Tibial nerve (tissue), 4 donors: ENCODE measurements at regions not wholly inside any gene's neighbourhood (a gene's known extent, or its start where the extent isn't known, plus 50 kb on each side); places are given as distances from the start of the nearest gene placed in this dataset.

Experiments used
- DNase-seq, 2 donors: peaks; one replicate each; pipeline ENCODE4 v3.0.0-alpha.2; 2019; ENCODE audit warnings: low spot score in 2 of 2
- H3K27ac ChIP-seq, 4 donors: fragments of 200-600 bp; sonication (generic) in 3 of 4; one replicate each; pipeline ENCODE4 v1.5.1; 2017 to 2019; ENCODE audit warnings: mild to moderate bottlenecking in 1 of 4
- H3K27me3 ChIP-seq, 2 donors: fragments of 200-600 bp; sonication (generic) in 1 of 2; one replicate each; pipeline versions ENCODE4 v1.5.1 to v1.6.0; 2017 to 2019
- H3K36me3 ChIP-seq, 3 donors: fragments of 200-600 bp; sonication (generic); one replicate each; pipeline ENCODE4 v1.5.1; 2018 to 2019
- H3K4me1 ChIP-seq, 4 donors: fragments of 200-600 bp; sonication (generic) in 3 of 4; one replicate each; pipeline ENCODE4 v1.5.1; 2017 to 2019
- H3K4me3 ChIP-seq, 4 donors: fragments of 200-600 bp; sonication (generic) in 3 of 4; one replicate each; pipeline ENCODE4 v1.5.1; 2017 to 2019; ENCODE audit warnings: mild to moderate bottlenecking in 1 of 4, moderate library complexity in 1 of 4
- H3K9me3 ChIP-seq, 4 donors: fragments of 200-600 bp; sonication (generic) in 3 of 4; one replicate each; pipeline ENCODE4 v1.5.1; 2017 to 2019
- EP300 ChIP-seq, 2 donors: sonication (generic); formaldehyde crosslinking; IDR thresholded peaks; one replicate each; pipeline ENCODE4 v1.6.1; 2017; ENCODE audit warnings: antibody characterized with exemption in 2 of 2, mild to moderate bottlenecking in 1 of 2
- POLR2A ChIP-seq, 2 donors: fragments of 450-650 bp; IDR thresholded peaks; one replicate each; pipeline ENCODE4 v1.6.1; 2017; ENCODE audit warnings: antibody characterized with exemption in 2 of 2, mild to moderate bottlenecking in 2 of 2, moderate library complexity in 2 of 2
- WGBS, 2 donors: methylation state at CpG; one replicate each; pipeline ENCODE4 v1.1.5; 2018; 5-methylcytosine and 5-hydroxymethylcytosine counted together
- TF ChIP-seq, protein P1 (sequence below), 5 experiments: fragments of 200-600 bp in 3 of 5; fragments of 450-650 bp in 2 of 5; sonication (generic) in 3 of 5; IDR thresholded peaks; one replicate each; pipeline ENCODE4 v1.5.1; 2016 to 2019; ENCODE audit warnings: antibody characterized with exemption in 5 of 5, mild to moderate bottlenecking in 3 of 5, moderate library complexity in 2 of 5

GRCh38 chr1:198948895-198949659, 310.2 kb downstream of the PTPRC start:
- H3K4me3 ChIP-seq = no peak overlapping the region
- H3K27ac ChIP-seq = no peak overlapping the region
- DNase-seq = no peak
- H3K36me3 ChIP-seq = no peaks in the 10 kb centered on the region
- H3K9me3 ChIP-seq = no peaks in the 10 kb centered on the region
- whole genome bisulfite sequencing, 2 donors = 96 to 97% methylated on average over 21 to 28 of the region's 28 CpGs
- TF ChIP-seq POLR2A (IDR thresholded peaks at IDR 0.05) = no peak
- TF ChIP-seq, protein P1, sequence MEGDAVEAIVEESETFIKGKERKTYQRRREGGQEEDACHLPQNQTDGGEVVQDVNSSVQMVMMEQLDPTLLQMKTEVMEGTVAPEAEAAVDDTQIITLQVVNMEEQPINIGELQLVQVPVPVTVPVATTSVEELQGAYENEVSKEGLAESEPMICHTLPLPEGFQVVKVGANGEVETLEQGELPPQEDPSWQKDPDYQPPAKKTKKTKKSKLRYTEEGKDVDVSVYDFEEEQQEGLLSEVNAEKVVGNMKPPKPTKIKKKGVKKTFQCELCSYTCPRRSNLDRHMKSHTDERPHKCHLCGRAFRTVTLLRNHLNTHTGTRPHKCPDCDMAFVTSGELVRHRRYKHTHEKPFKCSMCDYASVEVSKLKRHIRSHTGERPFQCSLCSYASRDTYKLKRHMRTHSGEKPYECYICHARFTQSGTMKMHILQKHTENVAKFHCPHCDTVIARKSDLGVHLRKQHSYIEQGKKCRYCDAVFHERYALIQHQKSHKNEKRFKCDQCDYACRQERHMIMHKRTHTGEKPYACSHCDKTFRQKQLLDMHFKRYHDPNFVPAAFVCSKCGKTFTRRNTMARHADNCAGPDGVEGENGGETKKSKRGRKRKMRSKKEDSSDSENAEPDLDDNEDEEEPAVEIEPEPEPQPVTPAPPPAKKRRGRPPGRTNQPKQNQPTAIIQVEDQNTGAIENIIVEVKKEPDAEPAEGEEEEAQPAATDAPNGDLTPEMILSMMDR (IDR thresholded peaks at IDR 0.05) = no peak
- no peak for TF ChIP-seq EP300 (IDR thresholded peaks at IDR 0.05)
- H3K4me1 ChIP-seq = no peaks in the 10 kb centered on the region
- no peaks in the 10 kb centered on the region for H3K27me3 ChIP-seq

DNA sequence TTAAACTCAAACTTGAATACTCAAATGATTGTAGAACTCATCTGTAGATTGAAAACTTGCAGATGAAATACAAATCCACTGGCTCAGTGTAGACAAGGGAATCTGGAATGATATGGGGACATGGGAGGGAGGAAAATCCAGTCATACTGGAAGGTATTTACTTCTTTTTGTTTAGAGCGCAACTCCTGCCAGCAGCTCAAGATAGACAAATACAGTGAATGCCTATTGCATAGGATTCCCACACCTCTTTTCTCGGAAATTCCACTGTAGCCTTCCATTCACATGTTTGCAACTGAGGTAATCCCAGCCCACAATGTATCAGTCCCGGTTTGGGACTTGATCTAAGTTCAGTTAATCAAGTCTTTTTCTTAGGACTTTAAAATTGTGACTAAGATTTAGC, 311.2 kb downstream of the PTPRC start:
- Histone ChIP-seq H3K27me3 (no peaks in the 10 kb centered on the region), H3K9me3 (peaks cover 0 to 6% (median under 1%) of the 10 kb centered on the region in 4 donors), H3K36me3 (no peaks in the 10 kb centered on the region), H3K4me1 (no peaks in the 10 kb centered on the region), H3K27ac (no peak overlapping the region), H3K4me3 (no peak overlapping the region)
- 92 to 96% methylated on average over 3 of the region's 3 CpGs for WGBS, 2 donors
- TF ChIP-seq, protein P1 (IDR thresholded peaks at IDR 0.05) = no peak
- TF ChIP-seq POLR2A (IDR thresholded peaks at IDR 0.05) (no peak), EP300 (IDR thresholded peaks at IDR 0.05) (no peak)
- DNase-seq = no peak

DNA sequence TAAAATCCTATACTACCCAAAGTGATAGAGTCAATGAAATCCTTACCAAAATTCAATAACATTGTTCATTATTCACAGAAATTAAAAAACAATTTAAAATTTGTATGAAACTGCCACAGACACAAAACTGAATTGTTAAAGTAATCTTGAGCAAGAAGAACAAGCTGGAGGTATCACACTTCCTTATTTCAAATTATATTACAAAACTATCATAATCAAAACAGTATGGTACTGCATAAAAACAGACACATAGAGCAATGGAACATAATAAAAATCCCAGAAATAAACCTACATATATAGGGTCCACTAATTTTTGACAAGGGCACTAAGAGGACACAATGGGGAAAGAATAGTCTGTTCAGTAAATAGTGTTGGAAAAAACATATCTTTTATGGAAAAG, 316.2 kb downstream of the PTPRC start:
- Histone ChIP-seq H3K27me3 (no peaks in the 10 kb centered on the region), H3K4me3 (no peak overlapping the region), H3K27ac (no peak overlapping the region), H3K9me3 (peaks cover 0 to 11% (median 1%) of the 10 kb centered on the region in 4 donors), H3K36me3 (no peaks in the 10 kb centered on the region), H3K4me1 (no peaks in the 10 kb centered on the region)
- no peak for DNase-seq
- TF ChIP-seq POLR2A (IDR thresholded peaks at IDR 0.05) (no peak), EP300 (IDR thresholded peaks at IDR 0.05) (no peak)
- TF ChIP-seq, protein P1 (IDR thresholded peaks at IDR 0.05) = no peak

- Histone ChIP-seq H3K4me3 (no peak overlapping the region), H3K4me1 (no peaks in the 10 kb centered on the region), H3K27me3 (no peaks in the 10 kb centered on the region), H3K9me3 (peaks cover 0 to 11% (median 3%) of the 10 kb centered on the region in 4 donors), H3K27ac (no peak overlapping the region), H3K36me3 (no peaks in the 10 kb centered on the region)
- DNase-seq = no peak
- TF ChIP-seq EP300 (IDR thresholded peaks at IDR 0.05) (no peak), POLR2A (IDR thresholded peaks at IDR 0.05) (no peak)
- TF ChIP-seq, protein P1 (IDR thresholded peaks at IDR 0.05) = no peak
- 65 to 88% methylated on average over 1 of the region's 1 CpG for WGBS, 2 donors
These were observed 318.2 kb downstream of the PTPRC start for GRCh38 chr1:198957044-198957443.

DNA sequence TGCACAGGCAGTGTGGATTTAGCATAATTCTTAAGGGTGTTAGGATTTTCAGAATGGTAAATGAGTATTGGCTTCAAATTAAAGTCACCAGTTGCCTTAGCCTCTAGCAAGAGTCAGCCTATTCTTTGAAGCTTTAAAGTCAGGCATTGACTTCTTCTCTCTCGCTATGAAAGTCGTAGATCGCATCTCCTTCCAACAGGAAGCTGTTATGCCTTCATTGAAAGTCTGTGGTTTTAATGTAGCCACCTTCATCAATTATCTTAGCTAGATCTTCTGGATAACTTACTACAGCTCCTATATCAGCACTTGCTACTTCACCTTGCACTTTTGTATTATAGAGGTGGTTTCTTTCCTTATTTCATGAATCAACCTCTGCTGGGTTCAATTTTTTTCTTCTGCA, 320.2 kb downstream of the PTPRC start:
- H3K36me3 ChIP-seq = no peaks in the 10 kb centered on the region
- WGBS, 2 donors = 93 to 97% methylated on average over 3 of the region's 3 CpGs
- TF ChIP-seq POLR2A (IDR thresholded peaks at IDR 0.05) (no peak), EP300 (IDR thresholded peaks at IDR 0.05) (no peak)
- TF ChIP-seq, protein P1 (IDR thresholded peaks at IDR 0.05) = no peak
- no peaks in the 10 kb centered on the region for H3K4me1 ChIP-seq
- no peak for DNase-seq
- peaks cover 0 to 11% (median 4%) of the 10 kb centered on the region in 4 donors for H3K9me3 ChIP-seq
- H3K27me3 ChIP-seq = no peaks in the 10 kb centered on the region
- H3K4me3 ChIP-seq = no peak overlapping the region
- H3K27ac ChIP-seq = no peak overlapping the region
